ENCODE measurements at regions not wholly inside any gene's neighbourhood (a gene's known extent, or its start where the extent isn't known, plus 50 kb on each side); places are given as distances from the start of the nearest gene placed in this dataset.

GRCh38 chr7:81140252-81140651, 221.4 kb upstream of the SEMA3C start:
- TF ChIP-seq, protein P1, sequence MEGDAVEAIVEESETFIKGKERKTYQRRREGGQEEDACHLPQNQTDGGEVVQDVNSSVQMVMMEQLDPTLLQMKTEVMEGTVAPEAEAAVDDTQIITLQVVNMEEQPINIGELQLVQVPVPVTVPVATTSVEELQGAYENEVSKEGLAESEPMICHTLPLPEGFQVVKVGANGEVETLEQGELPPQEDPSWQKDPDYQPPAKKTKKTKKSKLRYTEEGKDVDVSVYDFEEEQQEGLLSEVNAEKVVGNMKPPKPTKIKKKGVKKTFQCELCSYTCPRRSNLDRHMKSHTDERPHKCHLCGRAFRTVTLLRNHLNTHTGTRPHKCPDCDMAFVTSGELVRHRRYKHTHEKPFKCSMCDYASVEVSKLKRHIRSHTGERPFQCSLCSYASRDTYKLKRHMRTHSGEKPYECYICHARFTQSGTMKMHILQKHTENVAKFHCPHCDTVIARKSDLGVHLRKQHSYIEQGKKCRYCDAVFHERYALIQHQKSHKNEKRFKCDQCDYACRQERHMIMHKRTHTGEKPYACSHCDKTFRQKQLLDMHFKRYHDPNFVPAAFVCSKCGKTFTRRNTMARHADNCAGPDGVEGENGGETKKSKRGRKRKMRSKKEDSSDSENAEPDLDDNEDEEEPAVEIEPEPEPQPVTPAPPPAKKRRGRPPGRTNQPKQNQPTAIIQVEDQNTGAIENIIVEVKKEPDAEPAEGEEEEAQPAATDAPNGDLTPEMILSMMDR (conservative IDR thresholded peaks at IDR 0.05 in 1 of 2, IDR thresholded peaks at IDR 0.05 in 1 of 2; ENCODE audit: low read depth in 1 of 2, low read length in 2 of 2): no peak
- TF ChIP-seq EZH2 (IDR thresholded peaks at IDR 0.05; ENCODE audit: low read length, missing control alignments): no peak

Measured in fibroblast of lung (primary cell).